GM12864 (cell line): ENCODE measurements at regions not wholly inside any gene's neighbourhood (a gene's known extent, or its start where the extent isn't known, plus 50 kb on each side); places are given as distances from the start of the nearest gene placed in this dataset.

Experiments
- DNase-seq: peaks from one replicate; pipeline ENCODE4 v3.0.0-alpha.2; 2011; ENCODE audit warnings: low read depth
- H3K4me3 ChIP-seq: 2 replicates; pipeline ENCODE4 v1.5.1; 2011; ENCODE audit warnings: mild to moderate bottlenecking, low read depth, low read length, control low read depth
- CTCF ChIP-seq: IDR thresholded peaks from 2 replicates; pipeline ENCODE4 v1.5.1; 2011; ENCODE audit warnings: low read depth, mild to moderate bottlenecking, moderate library complexity, low read length, control low read depth, inconsistent platforms; ENCODE audit errors: missing control alignments

- H3K4me3 ChIP-seq = no peak overlapping the region
- DNase-seq = no peak
- peak; percentile 81 for TF ChIP-seq CTCF
These were observed 296.3 kb downstream of the UACA start for GRCh38 chr15:70466895-70467529.

GRCh38 chr15:70466305-70466704 is 297.1 kb downstream of the UACA start:
- no peak for DNase-seq
- no peak for TF ChIP-seq CTCF
- H3K4me3 ChIP-seq = no peak overlapping the region

- DNase-seq = no peak
- no peak for TF ChIP-seq CTCF
- no peak overlapping the region for H3K4me3 ChIP-seq
These were observed 297.5 kb downstream of the UACA start for GRCh38 chr15:70465812-70466211.

DNA sequence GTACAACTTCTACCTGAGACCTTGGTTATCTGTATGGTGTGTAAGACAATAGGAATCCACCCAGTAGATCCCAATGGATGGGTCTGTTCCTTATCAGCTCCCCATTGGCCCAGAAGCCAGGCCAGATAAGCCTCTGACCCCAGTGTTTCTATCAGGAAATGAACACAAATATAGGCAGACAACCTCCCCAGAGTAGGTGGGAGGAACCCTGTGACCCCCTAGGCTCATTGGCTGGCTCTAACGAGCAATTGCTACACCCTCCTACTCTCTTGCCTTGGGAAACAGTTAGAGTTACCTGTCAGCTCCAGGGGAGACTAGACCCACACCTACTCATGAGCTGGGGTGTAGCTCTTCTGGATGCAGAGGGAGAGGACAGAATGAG is 299.9 kb downstream of the UACA start:
- H3K4me3 ChIP-seq = no peak overlapping the region
- DNase-seq = no peak
- TF ChIP-seq CTCF = no peak

DNA sequence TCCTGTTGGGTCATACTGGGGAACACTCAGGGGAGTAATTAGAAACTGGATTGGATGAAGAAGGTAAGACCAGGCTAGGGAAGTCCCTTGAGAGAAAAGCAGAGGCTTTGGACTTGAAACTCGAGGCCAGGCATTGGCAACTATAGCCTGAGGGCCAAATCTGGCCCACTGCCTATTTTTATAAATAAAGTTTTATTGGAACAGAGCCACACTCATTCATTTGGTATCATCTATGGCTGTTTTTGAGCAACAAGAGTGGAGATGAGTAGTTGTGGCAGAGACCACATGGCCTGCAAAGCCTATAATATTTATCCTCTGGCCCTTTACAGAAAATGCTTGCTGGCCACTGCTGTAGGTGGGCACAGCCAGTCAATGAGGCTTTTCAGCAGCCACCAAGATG is 301.4 kb downstream of the UACA start:
- no peak overlapping the region for H3K4me3 ChIP-seq
- DNase-seq = no peak
- TF ChIP-seq CTCF = no peak

- DNase-seq = no peak
- no peak overlapping the region for H3K4me3 ChIP-seq
- TF ChIP-seq CTCF = no peak
These were observed 302.3 kb downstream of the UACA start for GRCh38 chr15:70461017-70461416.

DNA sequence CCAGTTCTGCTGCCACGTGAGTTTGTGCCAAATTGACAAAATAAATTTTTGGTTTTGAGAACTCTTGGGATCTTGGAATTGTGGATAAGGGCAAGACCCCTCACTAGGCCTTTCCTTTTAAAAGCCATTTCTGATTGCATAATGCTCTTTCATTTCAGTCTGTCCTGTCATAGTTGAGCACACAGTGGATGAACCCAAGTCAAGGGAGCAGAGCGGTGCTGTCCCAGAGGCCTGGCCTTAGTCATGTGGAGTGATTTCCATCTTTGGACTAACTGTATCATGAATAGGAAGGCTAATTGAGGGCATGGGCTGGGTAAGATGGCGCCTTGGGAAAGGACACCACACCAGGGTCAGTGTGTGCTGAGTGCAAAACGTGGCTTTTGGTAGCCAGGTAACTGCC is 304.0 kb downstream of the UACA start:
- DNase-seq = no peak
- no peak overlapping the region for H3K4me3 ChIP-seq
- no peak for TF ChIP-seq CTCF
